ENCODE measurements at regions not wholly inside any gene's neighbourhood (a gene's known extent, or its start where the extent isn't known, plus 50 kb on each side); places are given as distances from the start of the nearest gene placed in this dataset.
"Not testable (repeated sequence)": the region's sequence is repeated elsewhere in the genome, so short reads cannot be mapped to it uniquely, and the experiment has no call there.

DNA sequence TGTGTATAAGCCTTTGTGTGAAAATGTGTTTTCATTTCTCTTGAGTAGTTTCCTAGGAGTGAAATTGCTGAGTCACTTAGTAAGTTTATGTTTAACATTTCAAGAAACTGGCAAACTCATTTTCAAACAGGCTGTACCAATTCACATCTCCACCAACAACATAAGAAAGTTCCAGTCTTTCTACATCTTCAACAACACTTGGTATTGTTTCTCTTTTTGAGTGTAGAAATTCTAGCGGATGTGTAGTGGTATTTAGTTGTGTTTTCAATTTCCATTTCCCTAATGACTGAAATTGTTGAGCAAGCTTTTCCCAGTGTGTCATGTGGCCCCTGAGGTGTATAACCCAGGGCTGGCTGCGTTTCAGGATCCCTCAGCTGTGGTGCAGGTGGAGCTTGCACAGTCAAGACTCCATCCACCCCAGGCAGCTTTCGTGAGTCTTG, 258.5 kb downstream of the PDCD6IP start:
- DNase-seq (ENCODE audit: low read depth), result no peak

DNA sequence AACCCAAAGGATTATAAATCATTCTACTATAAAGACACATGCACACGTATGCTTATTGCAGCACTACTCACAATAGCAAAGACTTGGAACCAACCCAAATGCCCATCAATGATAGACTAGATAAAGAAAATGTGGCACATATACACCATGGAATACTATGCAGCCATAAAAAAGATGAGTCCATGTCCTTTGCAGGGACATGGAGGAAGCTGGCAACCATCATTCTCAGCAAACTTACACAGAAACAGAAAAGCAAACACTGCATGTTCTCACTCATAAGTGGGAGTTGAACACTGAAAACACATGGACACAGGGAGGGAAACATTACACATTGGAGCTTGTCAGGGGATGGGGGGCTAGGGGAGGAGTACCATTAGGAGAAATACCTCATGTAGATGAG, 262.6 kb downstream of the PDCD6IP start:
- DNase-seq (ENCODE audit: low read depth), result not testable (repeated sequence)

DNA sequence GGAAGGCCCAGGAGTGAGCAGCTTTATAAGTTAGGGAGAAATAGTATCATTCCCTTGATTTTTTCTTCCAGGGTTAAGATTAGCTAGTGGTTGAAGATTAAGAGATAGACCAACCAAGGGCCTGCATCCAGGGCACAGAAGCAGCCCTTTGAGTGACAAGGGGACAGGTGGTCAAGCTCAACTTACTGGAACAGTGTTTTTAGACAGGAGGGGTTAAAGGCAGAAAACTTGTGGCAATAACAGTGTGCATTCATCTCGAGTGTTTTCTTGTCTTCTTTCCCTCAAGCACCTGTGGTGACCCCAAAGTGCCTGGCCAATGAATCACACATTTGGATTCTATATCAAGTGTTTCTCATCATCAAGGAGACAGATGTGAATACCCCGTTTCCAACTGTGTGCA, 267.5 kb downstream of the PDCD6IP start:
- no peak for DNase-seq (ENCODE audit: low read depth)

DNA sequence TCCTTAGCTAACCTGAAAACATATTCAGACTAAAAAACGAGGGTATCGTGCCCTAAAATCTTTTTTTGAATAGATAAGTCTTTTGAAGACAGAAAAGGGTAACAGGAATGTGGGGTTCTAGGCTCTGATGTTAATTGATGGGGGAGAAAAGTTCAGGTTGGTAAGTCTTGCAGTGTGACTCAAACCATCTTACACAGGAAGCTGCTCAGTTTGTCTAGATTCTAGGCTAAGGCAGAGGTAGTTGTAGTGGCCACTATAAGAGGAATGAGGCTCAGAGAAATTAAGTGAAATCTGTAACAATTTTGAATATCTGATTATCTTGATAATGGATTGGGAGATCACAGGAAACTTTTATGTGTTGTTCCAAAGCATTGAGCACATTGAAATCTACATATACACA, 267.9 kb downstream of the PDCD6IP start:
- DNase-seq (ENCODE audit: low read depth), result no peak

GRCh38 chr3:34066999-34067398, 268.6 kb downstream of the PDCD6IP start:
- DNase-seq (ENCODE audit: low read depth), result no peak

- no peak for DNase-seq (ENCODE audit: low read depth)
Measured at GRCh38 chr3:34067536-34068051, 269.2 kb downstream of the PDCD6IP start.

DNA sequence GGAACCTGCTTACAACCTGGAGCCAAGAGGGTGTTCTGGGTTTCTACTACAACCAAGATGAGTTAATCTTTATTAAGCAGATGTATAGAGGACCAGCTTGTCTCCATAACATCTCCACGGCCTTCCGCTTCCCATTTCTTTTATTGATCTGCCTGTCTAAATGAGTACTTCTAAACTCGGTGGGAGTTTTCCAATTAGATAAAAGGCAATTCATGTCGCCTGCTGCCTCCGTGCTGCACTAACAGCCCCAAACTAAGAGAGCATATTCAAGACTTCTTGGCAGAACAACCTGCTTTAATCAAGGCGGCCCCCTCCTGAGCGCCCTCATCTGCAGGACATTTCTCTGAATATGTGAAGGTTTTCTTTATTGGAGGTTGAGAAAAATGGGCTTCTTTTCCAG, 270.1 kb downstream of the PDCD6IP start:
- no peak for DNase-seq (ENCODE audit: low read depth)

DNA sequence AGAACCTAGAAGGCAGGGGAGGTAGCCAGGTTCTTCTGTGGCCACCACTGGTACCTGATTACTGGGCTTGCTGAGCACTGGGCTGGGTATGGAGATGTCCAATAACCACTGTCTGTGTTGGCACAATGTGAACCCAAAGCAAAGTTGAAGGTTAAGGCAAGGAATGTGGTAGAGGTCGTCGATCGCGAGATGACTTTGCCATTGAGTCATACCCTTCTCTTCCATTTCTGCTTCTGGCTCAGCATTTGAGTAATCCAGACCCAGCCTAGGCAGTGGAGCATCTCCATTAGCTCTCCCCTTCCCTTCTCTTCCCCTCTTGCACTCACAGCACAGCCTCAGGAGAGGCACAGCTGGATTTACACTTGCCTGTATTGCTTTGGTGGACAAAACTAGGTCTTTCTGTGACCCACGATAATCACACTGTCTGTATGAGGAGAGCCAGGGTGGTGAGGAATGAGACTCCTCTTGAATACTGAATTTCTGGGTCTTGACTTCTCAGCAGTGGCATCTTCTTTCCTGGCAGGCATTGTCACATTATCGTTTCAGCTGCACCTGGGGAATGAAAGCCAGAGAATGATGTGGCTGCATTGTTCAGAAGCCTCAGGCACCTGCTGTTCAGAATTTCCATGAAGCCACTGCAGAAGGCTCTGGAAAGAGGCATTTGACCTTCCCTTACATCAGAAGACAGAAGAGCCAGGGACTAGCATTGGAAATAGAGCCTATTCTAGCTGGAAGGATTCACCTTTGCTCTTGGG, 272.6 kb downstream of the PDCD6IP start:
- DNase-seq (ENCODE audit: low read depth), result no peak

DNA sequence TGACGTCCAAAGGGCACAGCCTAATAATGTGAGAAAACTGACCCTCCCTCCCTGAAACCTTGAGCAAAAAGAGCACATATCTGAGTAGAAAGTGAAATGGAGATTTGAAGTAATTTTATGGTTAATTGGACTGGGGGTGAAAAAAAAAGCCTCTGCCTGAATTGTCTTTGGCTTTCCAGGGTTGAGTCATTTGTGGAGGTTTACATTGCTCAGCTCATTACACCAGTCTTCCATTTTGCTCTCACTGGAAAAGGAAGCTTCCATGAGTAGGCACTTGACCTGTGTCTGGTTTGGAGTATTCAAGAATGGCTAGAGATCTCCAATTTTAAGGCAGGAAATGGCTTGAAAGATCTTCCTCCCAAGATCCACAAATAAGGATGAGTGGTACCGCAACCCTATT, 273.9 kb downstream of the PDCD6IP start:
- DNase-seq (ENCODE audit: low read depth), result no peak

DNA sequence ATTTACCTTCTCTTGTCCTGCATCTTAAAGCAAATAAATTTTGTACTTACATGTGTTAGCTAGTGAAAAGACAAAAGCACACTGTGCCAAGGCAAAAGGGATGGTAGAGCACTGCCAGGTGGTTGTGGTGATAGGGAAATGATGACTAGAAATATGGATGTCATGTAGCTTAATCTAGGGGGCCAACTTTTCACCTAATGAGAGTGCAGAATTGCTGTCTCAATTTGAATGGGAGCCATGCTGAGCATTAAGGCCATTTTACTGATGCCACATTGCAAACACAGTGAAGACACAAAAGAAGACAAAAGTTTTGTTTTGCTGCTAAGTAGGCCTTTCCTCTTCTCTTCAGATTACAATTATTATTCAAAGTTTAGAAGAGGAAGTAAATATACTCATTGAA, 274.7 kb downstream of the PDCD6IP start:
- no peak for DNase-seq (ENCODE audit: low read depth)

DNA sequence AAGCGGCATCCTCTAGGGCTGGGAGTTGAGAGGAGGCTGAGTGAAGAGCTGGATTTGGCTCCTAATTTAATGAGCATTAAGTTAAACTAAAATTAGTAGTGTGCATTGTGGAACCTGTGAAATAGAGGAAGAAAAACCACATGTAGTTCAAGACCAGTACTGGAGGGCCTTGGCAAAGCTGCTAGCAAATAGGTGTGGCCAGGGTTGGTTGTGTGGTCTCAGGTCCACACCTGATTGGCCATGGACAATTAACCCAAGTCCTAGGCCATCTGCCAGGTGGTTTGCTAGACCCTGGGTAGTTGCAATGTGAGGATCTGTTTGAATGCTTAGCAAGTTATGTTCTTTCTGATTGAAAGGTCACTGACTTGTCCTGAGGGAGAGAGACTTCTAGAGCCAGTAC, 275.5 kb downstream of the PDCD6IP start:
- DNase-seq (ENCODE audit: low read depth), result no peak

DNA sequence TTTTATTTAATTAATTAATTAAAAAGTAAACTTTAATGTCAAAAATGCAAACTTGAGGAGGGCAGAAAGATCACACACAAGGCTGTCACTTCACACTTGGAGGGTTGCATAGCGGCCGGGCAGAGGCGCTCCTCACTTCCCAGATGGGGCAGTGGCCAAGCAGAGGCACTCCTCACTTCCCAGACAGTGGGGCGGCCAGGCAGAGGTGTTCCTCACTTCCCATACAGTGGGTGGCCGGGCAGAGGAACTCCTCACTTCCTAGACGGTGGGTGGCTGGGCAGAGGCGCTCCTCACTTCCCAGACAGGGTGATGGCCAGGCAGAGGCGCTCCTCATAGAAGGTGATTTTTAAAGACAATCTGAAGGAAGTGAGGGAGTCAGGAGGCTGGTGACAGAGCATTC, 277.5 kb downstream of the PDCD6IP start:
- DNase-seq (ENCODE audit: low read depth), result no peak

DNA sequence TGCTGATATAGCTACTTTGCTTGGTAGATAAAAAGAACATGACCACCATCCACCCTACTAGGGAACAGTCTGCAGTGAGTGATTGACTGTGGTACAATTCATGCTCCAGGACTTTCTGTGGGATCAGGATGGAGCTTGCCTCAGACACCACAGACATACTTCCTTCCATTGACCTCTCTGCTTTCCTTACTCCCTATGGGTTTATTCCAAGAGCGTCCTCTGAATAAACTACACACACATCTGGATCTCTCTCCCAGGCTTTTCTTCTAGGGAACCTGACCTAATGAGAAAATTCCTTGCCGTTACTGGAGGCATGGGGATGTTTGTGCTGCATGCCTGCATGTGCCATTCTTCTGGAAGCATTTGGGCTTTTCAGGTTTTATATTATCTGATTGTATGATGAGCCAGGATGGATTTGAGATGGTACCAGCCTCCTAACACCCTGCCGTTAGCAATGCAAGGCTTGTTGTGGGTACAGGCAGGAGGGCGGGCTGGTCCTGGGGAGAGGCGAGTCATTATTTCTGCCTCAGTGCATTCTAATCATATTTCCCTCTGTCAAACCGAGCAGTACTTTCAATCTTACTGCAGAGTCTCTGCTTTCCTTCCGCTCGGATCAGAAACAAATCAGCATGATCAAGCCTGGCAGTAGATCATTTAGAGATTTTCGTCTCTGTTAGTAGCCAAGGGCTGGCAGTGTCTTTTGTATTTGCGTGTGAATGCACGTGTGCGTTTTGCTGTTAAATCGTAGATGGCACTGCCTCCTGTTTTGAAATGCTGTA, 279.2 kb downstream of the PDCD6IP start:
- no peak for DNase-seq (ENCODE audit: low read depth)

DNA sequence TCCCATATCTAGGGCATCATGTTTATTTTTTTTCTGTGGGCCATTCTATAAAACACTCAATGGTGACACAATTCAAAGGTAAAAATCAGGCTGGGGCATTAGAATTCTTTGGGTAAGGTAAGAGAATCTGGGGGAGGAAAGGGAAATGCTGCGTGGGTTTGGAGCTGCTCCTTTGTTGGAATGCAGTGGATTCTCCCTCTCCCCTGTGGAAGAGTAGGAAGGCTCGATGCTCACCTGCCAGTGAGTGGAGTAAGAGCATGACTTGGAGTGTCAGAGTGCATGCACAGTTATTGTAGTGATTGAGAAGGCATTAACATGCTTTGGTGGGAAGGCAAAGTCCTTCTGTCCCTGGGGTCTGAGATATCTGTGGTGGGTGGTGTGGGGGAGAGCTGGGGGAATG, 280.0 kb downstream of the PDCD6IP start:
- DNase-seq (ENCODE audit: low read depth), result no peak

- DNase-seq (ENCODE audit: low read depth), result not testable (repeated sequence)
Measured at GRCh38 chr3:34079849-34080248, 281.4 kb downstream of the PDCD6IP start.

GRCh38 chr3:34090379-34090778, 291.9 kb downstream of the PDCD6IP start:
- DNase-seq (ENCODE audit: low read depth), result not testable (repeated sequence)

DNA sequence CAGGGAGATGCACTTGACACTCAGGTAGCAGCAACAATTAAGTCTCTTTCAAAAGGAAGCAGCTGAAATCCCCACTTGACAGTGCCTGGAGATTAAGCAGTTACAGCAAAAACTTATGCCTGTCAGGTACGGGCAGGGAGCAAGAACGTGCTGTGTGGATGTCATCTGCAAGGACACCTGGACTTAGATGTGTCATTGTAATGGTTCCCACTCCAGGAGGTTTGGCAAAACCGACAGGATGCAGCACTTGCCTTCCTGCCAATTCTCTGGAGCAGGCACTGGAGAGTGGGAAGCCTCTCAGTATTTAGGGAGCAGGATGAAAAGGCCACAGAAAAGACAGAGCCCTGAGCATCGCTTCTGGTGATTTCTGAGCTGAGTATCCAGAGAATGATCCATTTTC, 292.4 kb downstream of the PDCD6IP start:
- DNase-seq (ENCODE audit: low read depth), result no peak

DNA sequence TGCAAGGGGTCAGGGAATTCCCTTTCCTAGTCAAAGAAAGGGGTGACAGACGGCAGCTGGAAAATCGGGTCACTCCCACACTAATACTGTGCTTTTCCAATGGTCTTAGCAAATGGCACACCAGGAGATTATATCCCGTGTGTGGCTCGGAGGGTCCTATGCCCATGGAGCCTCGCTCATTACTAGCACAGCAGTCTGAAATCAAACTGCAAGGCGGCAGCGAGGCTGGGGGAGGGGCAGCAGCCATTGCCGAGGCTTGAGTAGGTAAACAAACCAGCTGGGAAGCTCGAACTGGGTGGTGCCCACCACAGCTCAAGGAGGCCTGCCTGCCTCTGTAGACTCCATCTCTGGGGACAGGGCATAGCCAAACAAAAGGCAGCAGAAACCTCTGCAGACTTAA, 295.9 kb downstream of the PDCD6IP start:
- DNase-seq (ENCODE audit: low read depth), result not testable (repeated sequence)

DNA sequence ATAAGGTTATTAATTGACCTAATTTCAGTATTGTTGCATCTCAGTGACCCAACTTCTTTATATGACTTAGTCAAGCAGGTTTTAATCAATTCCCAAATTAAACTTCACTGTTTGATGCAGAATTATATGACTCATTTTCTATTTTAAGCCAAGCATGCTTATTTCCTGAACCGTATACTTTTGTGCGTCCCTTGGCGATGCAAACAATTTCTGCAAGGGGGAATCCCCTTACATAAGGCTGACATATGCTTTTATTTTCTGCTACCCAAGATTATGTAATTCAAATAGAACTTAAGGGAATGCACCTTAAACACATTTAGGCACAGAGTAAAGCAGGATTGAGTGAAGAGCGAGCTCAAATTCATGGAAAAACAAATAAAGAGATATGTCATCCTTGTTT, 303.9 kb downstream of the PDCD6IP start:
- DNase-seq (ENCODE audit: low read depth), result no peak

DNA sequence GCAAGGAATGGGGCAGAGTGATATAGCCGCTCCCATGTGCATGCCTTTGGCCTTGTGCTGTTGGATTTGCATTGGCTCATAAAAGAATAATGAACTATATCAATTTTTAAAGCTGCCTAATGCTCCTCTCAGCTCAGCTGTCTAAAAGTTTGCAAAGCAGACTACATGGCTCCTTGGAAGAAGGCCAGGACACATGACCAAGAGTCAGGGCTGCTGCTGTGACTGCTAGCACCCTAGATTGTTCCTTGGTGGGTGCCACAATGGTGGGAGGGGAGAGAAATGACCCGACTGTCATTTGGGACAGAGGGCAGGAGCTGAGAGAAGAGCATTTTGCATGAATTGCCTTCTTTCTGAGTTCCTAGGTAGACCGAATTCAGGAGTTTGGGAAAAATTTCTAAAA, 307.9 kb downstream of the PDCD6IP start:
- DNase-seq (ENCODE audit: low read depth), result no peak

GRCh38 chr3:34106879-34107278, 308.4 kb downstream of the PDCD6IP start:
- peak; percentile 14 for DNase-seq (ENCODE audit: low read depth)

GRCh38 chr3:34107669-34108068, 309.2 kb downstream of the PDCD6IP start:
- no peak for DNase-seq (ENCODE audit: low read depth)

DNA sequence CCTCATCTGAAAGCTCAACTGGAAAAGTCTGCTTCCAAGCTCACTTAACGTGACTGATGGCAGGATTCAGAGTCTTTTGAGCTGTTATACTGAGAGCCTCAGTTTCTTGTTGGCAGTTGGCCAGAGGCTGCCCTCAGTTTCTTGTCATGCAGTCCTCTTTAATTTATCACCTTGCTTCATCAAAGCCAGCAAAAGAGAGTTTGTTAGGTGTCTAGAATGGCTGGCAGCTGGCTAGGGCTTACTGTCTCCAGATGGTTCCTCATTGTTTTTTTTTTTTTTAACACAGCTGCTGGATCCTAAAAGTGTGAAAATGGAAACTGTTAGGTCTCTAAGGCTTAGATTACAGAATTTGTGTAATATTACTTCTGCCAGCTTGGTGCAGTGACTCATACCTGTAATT, 310.6 kb downstream of the PDCD6IP start:
- no peak for DNase-seq (ENCODE audit: low read depth)

Data from CMK (cell line).